Keratinocyte (primary cell): ENCODE measurements at regions not wholly inside any gene's neighbourhood (a gene's known extent, or its start where the extent isn't known, plus 50 kb on each side); places are given as distances from the start of the nearest gene placed in this dataset.

Experiments
- DNase-seq: peaks from one replicate; pipeline ENCODE4 v3.0.0-alpha.2; 2011; ENCODE audit warnings: low read depth, missing footprints, low spot score
- FAIRE-seq: peaks from 2 replicates; lab custom pipeline; 2011; peaks lifted over from hg19 to GRCh38; lab: Jason Lieb, UNC
- H2AFZ ChIP-seq: 2 replicates; pipeline ENCODE4 v1.6.0; 2012; ENCODE audit warnings: low read length, control low read depth, inconsistent platforms; ENCODE audit not compliant: control insufficient read depth
- H3K27ac ChIP-seq: 2 replicates; pipeline ENCODE4 v1.5.1; 2011; ENCODE audit warnings: low read length; ENCODE audit not compliant: control insufficient read depth, insufficient read depth
- H3K27me3 ChIP-seq: 3 replicates; pipeline ENCODE4 v1.6.0; 2011; ENCODE audit warnings: low read length; ENCODE audit not compliant: control insufficient read depth, insufficient read depth; ENCODE audit errors: extremely low read depth
- H3K36me3 ChIP-seq, 2 experiments: 2 replicates in 1 of 2; 3 replicates in 1 of 2; pipeline ENCODE4 v1.5.1; 2011; ENCODE audit warnings: low read length in 2 of 2, mild to moderate bottlenecking in 1 of 2; ENCODE audit not compliant: control insufficient read depth in 2 of 2, insufficient read depth in 2 of 2; ENCODE audit errors: extremely low read depth in 1 of 2
- H3K4me1 ChIP-seq: 3 replicates; pipeline ENCODE4 v1.5.1; 2011; ENCODE audit warnings: low read length; ENCODE audit not compliant: control insufficient read depth, insufficient read depth; ENCODE audit errors: extremely low read depth
- H3K4me2 ChIP-seq: 3 replicates; pipeline ENCODE4 v1.6.0; 2011; ENCODE audit warnings: low read depth, low read length; ENCODE audit not compliant: control insufficient read depth, insufficient read depth; ENCODE audit errors: extremely low read depth
- H3K4me3 ChIP-seq, 3 experiments: fragments of 200-600 bp in 1 of 3; sonication (generic) in 1 of 3; 2 replicates in 2 of 3; 3 replicates in 1 of 3; pipeline ENCODE4 v1.5.1; 2011 to 2016; ENCODE audit warnings: low read length in 3 of 3, mild to moderate bottlenecking in 3 of 3, control low read depth in 2 of 3, inconsistent platforms in 1 of 3, low read depth in 1 of 3, mixed read lengths in 1 of 3, mixed run types in 1 of 3, moderate library complexity in 1 of 3; ENCODE audit not compliant: control insufficient read depth in 2 of 3, insufficient read depth in 2 of 3; ENCODE audit errors: extremely low read depth in 1 of 3
- H3K79me2 ChIP-seq: 2 replicates; pipeline ENCODE4 v1.6.0; 2012; ENCODE audit warnings: low read length; ENCODE audit not compliant: control insufficient read depth, insufficient read depth
- H3K9ac ChIP-seq: 3 replicates; pipeline ENCODE4 v1.6.0; 2011; ENCODE audit warnings: low read length; ENCODE audit not compliant: control insufficient read depth, insufficient read depth; ENCODE audit errors: extremely low read depth
- H3K9me1 ChIP-seq: 3 replicates; pipeline ENCODE4 v1.6.0; 2011; ENCODE audit warnings: low read length; ENCODE audit not compliant: control insufficient read depth, insufficient read depth; ENCODE audit errors: extremely low read depth
- H3K9me3 ChIP-seq: 2 replicates; pipeline ENCODE4 v1.5.1; 2012; ENCODE audit warnings: low read depth, low read length; ENCODE audit not compliant: control insufficient read depth
- H4K20me1 ChIP-seq: 3 replicates; pipeline ENCODE4 v1.6.0; 2011; ENCODE audit warnings: low read length; ENCODE audit not compliant: control insufficient read depth, insufficient read depth; ENCODE audit errors: extremely low read depth
- CTCF ChIP-seq, 3 experiments: IDR thresholded peaks in 1 of 3; conservative IDR thresholded peaks in 1 of 3; optimal IDR thresholded peaks in 1 of 3; 2 replicates in 2 of 3; 3 replicates in 1 of 3; pipeline versions ENCODE3 to v1.5.1; 2011; ENCODE audit warnings: low read length in 3 of 3, mild to moderate bottlenecking in 3 of 3, moderate library complexity in 2 of 3, control low read depth in 1 of 3, inconsistent platforms in 1 of 3; ENCODE audit not compliant: insufficient read depth in 2 of 3; ENCODE audit errors: extremely low read depth in 1 of 3
- EZH2 ChIP-seq: IDR thresholded peaks from one replicate; pipeline ENCODE4 v1.6.1; 2012; ENCODE audit warnings: inconsistent platforms, mild to moderate bottlenecking, low read length, moderate library complexity
- dilution Hi-C: fragments of 300-500 bp; cut with MboI; formaldehyde crosslinking; loops from one replicate; pipeline ENCODE4 v1.7.0; 2020; ENCODE audit warnings: low sequenced_read_pairs; ENCODE audit not compliant: extremely low pct_ligation_motif_present

GRCh38 chr11:105333153-105333552 lies 193.6 kb upstream of the CARD18 start:
- no peak overlapping the region for H3K4me3 ChIP-seq
- H3K36me3 ChIP-seq = no peaks in the 10 kb centered on the region
- H3K4me1 ChIP-seq = no peaks in the 10 kb centered on the region
- TF ChIP-seq CTCF (optimal IDR thresholded peaks at IDR 0.05 in 1 of 3, IDR thresholded peaks at IDR 0.05 in 1 of 3, conservative IDR thresholded peaks at IDR 0.05 in 1 of 3; ENCODE audit: extremely low read depth in 1 of 3, insufficient read depth in 2 of 3, low read length in 3 of 3) = no peak
- dilution Hi-C loops = no loop called here
- H3K9me3 ChIP-seq = no peaks in the 10 kb centered on the region
- H4K20me1 ChIP-seq = no peaks in the 10 kb centered on the region
- no peaks in the 10 kb centered on the region for H3K79me2 ChIP-seq
- no peak overlapping the region for H2AFZ ChIP-seq
- H3K9me1 ChIP-seq = no peaks in the 10 kb centered on the region
- H3K4me2 ChIP-seq = no peak overlapping the region
- H3K9ac ChIP-seq = no peak overlapping the region
- FAIRE-seq (no peak), DNase-seq (no peak)
- H3K27ac ChIP-seq = no peak overlapping the region
- H3K27me3 ChIP-seq = no peaks in the 10 kb centered on the region

- Histone ChIP-seq H3K9ac (no peak overlapping the region), H3K9me1 (no peaks in the 10 kb centered on the region), H2AFZ (no peak overlapping the region), H4K20me1 (no peaks in the 10 kb centered on the region), H3K4me2 (no peak overlapping the region), H3K27me3 (no peaks in the 10 kb centered on the region), H3K4me1 (no peaks in the 10 kb centered on the region), H3K4me3 (no peak overlapping the region), H3K27ac (no peak overlapping the region), H3K79me2 (no peaks in the 10 kb centered on the region), H3K9me3 (no peaks in the 10 kb centered on the region), H3K36me3 (no peaks in the 10 kb centered on the region)
- DNase-seq (no peak), FAIRE-seq (no peak)
- dilution Hi-C loops = no loop called here
- no peak for TF ChIP-seq EZH2
- no peak for TF ChIP-seq CTCF (optimal IDR thresholded peaks at IDR 0.05 in 1 of 3, IDR thresholded peaks at IDR 0.05 in 1 of 3, conservative IDR thresholded peaks at IDR 0.05 in 1 of 3; ENCODE audit: extremely low read depth in 1 of 3, insufficient read depth in 2 of 3, low read length in 3 of 3)
These were observed 192.6 kb upstream of the CARD18 start for GRCh38 chr11:105332171-105332570.
